NCI-H345 (cell line): ENCODE measurements at regions not wholly inside any gene's neighbourhood (a gene's known extent, or its start where the extent isn't known, plus 50 kb on each side); places are given as distances from the start of the nearest gene placed in this dataset.

ENCODE experiments used
- DNase-seq: peaks from one replicate; lab custom pipeline; 2025; lab: John Stamatoyannopoulos, UW

DNA sequence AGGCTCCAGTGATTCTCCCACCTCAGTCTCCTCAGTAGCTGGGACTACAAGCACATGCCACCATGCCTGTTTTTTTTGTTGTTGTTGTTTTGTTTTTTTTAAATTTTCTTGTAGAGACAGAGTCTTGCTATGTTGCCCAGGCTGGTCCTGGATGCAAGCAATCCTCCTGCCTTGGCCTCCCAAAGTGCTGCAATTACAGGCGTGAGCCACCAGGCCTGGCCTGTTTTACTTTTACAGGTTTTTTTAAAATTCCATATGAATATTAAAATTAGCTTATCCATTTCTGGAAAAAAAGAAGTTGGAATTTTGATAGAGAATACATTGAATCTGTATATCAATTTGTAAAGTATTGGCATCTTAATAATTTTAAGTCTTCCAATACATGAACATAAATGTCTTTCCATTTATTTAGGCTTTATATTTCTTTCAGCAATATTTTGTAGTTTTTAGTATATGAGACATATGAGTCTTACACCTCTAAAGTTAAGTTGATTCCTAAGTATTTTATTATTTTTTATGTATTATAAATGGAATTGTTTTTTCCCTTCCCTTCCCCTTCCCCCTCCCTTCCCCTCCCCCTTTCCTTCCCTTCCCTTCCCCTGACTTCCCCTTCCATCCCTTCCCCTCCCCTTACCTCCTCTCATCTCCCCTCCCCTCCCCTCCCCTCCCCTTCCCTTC, 323.5 kb upstream of the SALL1 start:
- DNase-seq, result no peak

DNA sequence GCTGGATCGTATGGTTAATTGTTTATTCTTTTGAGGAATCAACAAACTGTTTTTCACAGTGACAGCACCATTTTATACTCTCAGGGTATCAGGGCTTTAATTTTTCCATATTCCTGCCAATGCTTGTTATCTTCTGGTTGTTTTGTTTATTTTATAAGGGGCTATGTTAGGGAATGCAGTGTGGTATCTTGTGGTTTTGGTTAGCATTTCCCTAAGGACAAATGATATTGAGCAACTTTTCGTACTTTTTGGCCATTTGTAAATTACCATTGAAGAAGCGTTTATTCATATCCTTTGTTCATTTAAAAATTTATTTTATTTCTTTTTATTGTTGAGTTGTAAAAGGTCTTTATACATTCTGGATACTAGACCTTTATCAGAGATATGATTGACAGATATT, 322.0 kb upstream of the SALL1 start:
- no peak for DNase-seq

DNA sequence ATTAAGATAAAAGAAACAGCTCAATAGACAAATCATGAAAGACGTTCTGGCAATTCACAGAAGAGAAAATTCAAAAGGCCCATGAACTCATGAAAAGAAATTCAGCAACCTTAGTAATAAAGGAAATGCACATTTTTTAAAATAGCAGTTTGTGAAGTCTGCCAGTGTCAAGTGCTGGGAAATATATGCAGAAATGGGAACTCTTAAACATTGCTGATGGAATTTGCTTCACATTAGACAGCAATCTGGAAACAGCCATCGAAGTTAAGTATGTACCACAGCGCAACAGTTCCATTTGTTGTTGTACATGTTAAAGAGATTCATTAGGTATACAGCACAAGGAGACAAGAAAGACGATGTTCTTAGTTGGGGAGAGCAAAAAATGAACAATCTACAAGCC, 319.4 kb upstream of the SALL1 start:
- no peak for DNase-seq

GRCh38 chr16:51464996-51465395, 313.9 kb upstream of the SALL1 start:
- DNase-seq, result no peak

DNA sequence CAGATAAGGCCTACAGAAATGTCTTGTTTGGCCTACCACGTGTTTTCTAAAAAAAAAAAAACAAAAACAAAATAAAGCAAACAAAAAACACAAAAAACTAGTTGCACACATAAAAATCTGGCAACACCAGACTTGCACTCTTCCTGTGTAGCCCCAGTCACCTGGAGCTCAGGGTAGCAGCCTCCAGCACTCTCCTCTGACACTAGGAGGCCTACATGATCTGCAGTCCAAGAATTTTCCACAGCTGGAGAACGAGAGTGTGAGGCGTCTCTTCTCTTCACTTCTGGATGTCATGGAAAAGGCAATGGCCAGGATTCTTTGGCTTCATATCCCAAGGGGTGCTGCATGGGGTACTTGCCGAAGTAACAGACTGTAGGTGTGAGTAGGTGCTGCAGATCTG, 310.2 kb upstream of the SALL1 start:
- no peak for DNase-seq

GRCh38 chr16:51458356-51459140, 307.5 kb upstream of the SALL1 start:
- no peak for DNase-seq

- DNase-seq, result no peak
Observed at GRCh38 chr16:51457775-51458174, 306.7 kb upstream of the SALL1 start.

- DNase-seq, result no peak
Observed at GRCh38 chr16:51455398-51455797, 304.3 kb upstream of the SALL1 start.

DNA sequence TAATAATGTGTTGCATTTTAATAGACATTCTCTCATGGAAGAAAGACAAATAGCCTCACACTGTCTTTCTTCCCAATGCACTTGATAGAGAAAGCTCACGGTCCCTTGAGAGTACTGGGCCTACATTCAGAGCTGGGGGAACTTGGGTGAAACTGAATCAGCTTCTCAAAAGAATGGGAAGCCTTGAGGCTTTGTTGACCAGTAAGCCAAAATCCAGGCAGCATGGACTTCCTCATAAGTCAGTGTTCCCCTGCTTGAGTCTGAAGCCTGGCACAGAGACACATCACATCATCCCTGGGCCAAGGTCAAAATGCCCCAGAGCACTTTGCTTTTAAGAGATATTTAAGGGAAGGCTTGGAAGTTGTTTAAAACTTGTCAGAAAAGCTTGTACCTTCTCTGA, 302.2 kb upstream of the SALL1 start:
- no peak for DNase-seq

DNA sequence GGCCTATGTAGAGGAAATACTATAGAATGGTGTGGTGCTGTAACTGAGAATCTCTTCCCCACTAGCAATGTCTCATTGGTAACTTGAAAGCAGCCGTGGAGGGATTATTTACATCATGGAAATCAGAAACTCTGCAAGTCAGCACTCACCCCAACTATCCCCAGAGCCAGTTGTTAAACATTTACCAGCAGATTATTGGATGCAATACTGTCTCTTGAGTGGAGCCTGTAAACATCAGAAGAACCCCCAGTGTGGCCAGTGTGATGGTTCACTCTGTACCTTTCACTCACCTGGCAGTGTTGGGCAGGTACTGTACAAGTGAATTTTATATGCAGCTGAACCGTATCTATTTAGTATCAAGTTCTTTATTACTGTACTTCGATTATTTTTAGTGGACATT, 299.8 kb upstream of the SALL1 start:
- no peak for DNase-seq

GRCh38 chr16:51450376-51450775, 299.3 kb upstream of the SALL1 start:
- DNase-seq, result no peak

GRCh38 chr16:51449441-51449840, 298.4 kb upstream of the SALL1 start:
- no peak for DNase-seq

- DNase-seq, result no peak
Observed at GRCh38 chr16:51445250-51445649, 294.2 kb upstream of the SALL1 start.

- DNase-seq, result no peak
Observed at GRCh38 chr16:51443934-51444333, 292.9 kb upstream of the SALL1 start.

DNA sequence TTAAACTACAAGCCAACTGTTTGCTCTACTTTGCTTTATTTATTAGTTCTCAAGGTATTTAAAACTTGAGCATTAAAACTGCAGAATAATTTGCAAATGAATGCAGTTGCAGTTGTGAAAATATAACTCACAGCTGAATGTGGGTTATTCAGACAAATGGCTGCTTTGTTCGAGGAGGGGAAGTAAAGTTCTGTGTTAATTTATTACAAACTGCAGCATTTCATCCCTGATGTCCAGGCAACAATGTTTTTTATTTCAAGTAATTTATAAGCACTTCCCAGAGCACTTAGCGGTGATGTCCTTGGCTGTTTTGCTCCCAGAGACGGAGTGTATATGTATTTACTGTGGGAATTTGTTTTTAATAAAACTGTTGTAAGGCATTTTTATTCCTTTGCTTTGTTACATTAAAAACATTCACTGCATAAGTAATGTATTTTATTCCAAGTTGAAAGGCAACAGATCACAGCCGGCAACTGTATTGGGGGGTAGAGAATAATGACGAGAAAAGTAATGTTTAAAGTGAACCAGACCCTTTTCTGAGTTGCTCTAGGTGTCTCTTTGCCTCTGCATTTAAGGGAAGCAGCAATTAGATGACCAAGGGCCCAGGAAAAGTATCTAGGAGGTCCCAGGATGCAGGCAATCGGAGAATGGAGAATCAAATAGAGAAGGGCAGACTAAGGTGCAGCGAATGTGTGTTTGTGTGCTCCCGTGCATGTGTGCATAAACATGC, 291.2 kb upstream of the SALL1 start:
- DNase-seq, result no peak

- peak; percentile 60 for DNase-seq
Observed at GRCh38 chr16:51440131-51440889, 289.2 kb upstream of the SALL1 start.

- DNase-seq, result no peak
Observed at GRCh38 chr16:51439271-51439670, 288.2 kb upstream of the SALL1 start.

DNA sequence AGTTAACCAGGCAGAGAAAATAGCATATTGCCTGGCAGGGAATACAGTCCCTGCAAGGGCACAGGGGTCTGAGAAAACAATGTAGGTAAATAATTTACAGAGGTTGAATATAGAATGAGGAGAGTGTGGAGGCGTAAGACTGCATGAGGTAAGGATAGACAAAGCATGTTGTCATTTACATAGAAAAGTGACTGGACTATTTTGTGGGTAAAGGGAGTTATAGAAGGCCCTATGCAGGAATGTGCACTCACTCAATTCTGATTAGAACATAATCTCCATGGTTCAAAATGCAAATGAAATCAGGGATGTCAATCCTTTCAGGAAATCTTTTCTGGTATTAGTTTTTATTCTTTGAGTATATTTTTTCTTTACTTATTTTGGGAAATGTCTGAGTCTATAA, 285.7 kb upstream of the SALL1 start:
- no peak for DNase-seq

- no peak for DNase-seq
Observed at GRCh38 chr16:51434567-51435198, 283.6 kb upstream of the SALL1 start.

GRCh38 chr16:51433599-51433998, 282.5 kb upstream of the SALL1 start:
- DNase-seq, result no peak

- no peak for DNase-seq
Observed at GRCh38 chr16:51431517-51432241, 280.6 kb upstream of the SALL1 start.
